HCT116 (cell line): ENCODE measurements at regions not wholly inside any gene's neighbourhood (a gene's known extent, or its start where the extent isn't known, plus 50 kb on each side); places are given as distances from the start of the nearest gene placed in this dataset.

Source experiments
- ATAC-seq: fragments of 200-7000 bp; cut with Tn5 transposase; 2 replicates; pipeline ENCODE4 v1.9.1; 2020; ENCODE audit warnings: mild to moderate bottlenecking, moderate library complexity
- BruUV-seq: library from RNA; stranded (reverse); fragments of 400-500 nt; replicated peaks from 2 replicates; lab custom pipeline; 2021; lab: Mats Ljungman, UMichigan
- CTCF ChIA-PET: fragments of 300-600 bp; sonication (Branson Sonifier 250); formaldehyde crosslinking; loops from one replicate; lab custom pipeline; 2021; ENCODE audit warnings: antibody characterized with exemption; lab: Charles Lee
- POLR2A ChIA-PET: fragments of 300-600, 350-600 bp; sonication (Branson Sonifier 250); formaldehyde crosslinking; loops from one replicate; lab custom pipeline; 2021; ENCODE audit warnings: antibody characterized with exemption; lab: Charles Lee
- RAD21 ChIA-PET, 2 experiments: fragments of 300-600 bp; sonication (Branson Sonifier 250); formaldehyde crosslinking; loops; one replicate each; lab custom pipeline; 2023; ENCODE audit warnings: low total read pairs in 2 of 2; ENCODE audit not compliant: uncharacterized antibody in 2 of 2, unreplicated experiment in 2 of 2, low non-redundant PET in 1 of 2; lab: Charles Lee
- DNase-seq: peaks from one replicate; pipeline ENCODE4 v3.0.0-alpha.2; 2010; ENCODE audit warnings: low read depth, low spot score
- H2AFZ ChIP-seq: fragments of 200-600 bp; shearing (Covaris generic), sonication (generic); 2 replicates; pipeline ENCODE4 v1.6.1; 2017; ENCODE audit warnings: low read depth, mixed run types, mixed read lengths, antibody characterized with exemption, low read length; ENCODE audit not compliant: poor library complexity, severe bottlenecking
- H3K27ac ChIP-seq: 2 replicates; pipeline ENCODE4 v1.5.1; 2012; ENCODE audit warnings: low read depth, low read length
- H3K27me3 ChIP-seq: fragments of 200-600 bp; sonication (generic); 2 replicates; pipeline ENCODE4 v1.6.1; 2016; ENCODE audit warnings: mixed run types, low read length, mixed read lengths; ENCODE audit not compliant: insufficient read depth
- H3K36me3 ChIP-seq, 2 experiments: fragments of 200-500 bp in 1 of 2; fragments of 200-600 bp in 1 of 2; sonication (Bioruptor generic) in 1 of 2; sonication (generic) in 1 of 2; 2 replicates each; pipeline versions ENCODE4 v1.5.1 to v1.6.1; 2014 to 2016; ENCODE audit warnings: low read length in 2 of 2, inconsistent platforms in 1 of 2, mixed read lengths in 1 of 2, mixed run types in 1 of 2; ENCODE audit not compliant: insufficient read depth in 2 of 2, control insufficient read depth in 1 of 2
- H3K4me1 ChIP-seq, 2 experiments: fragments of 200-600 bp in 1 of 2; sonication (generic) in 1 of 2; 2 replicates each; pipeline versions ENCODE4 v1.5.1 to v1.6.1; 2012 to 2017; ENCODE audit warnings: low read length in 2 of 2, inconsistent platforms in 1 of 2, mild to moderate bottlenecking in 1 of 2, mixed read lengths in 1 of 2, mixed run types in 1 of 2, moderate library complexity in 1 of 2; ENCODE audit not compliant: insufficient read depth in 2 of 2, control insufficient read depth in 1 of 2
- H3K4me2 ChIP-seq: fragments of 200-600 bp; sonication (generic); 2 replicates; pipeline ENCODE4 v1.6.1; 2017; ENCODE audit warnings: mixed run types, low read length, mixed read lengths
- H3K4me3 ChIP-seq, 2 experiments: fragments of 200-600 bp in 1 of 2; sonication (generic) in 1 of 2; replicated peaks in 1 of 2; 2 replicates each; pipeline ENCODE4 v1.5.1; 2011 to 2016; ENCODE audit warnings: low read length in 2 of 2, control low read depth in 1 of 2, low read depth in 1 of 2, mild to moderate bottlenecking in 1 of 2, mixed read lengths in 1 of 2, mixed run types in 1 of 2
- H3K79me2 ChIP-seq: fragments of 200-600 bp; sonication (generic); 2 replicates; pipeline ENCODE4 v1.6.1; 2017; ENCODE audit warnings: mild to moderate bottlenecking, mixed run types, low read length, moderate library complexity, mixed read lengths; ENCODE audit not compliant: insufficient read depth
- H3K9ac ChIP-seq: fragments of 200-600 bp; sonication (generic); 2 replicates; pipeline ENCODE4 v1.6.1; 2016; ENCODE audit warnings: low read length, mixed read lengths
- H3K9me2 ChIP-seq: fragments of 200-600 bp; sonication (generic), shearing (Covaris generic); 2 replicates; pipeline ENCODE4 v1.6.1; 2017; ENCODE audit warnings: mixed run types, mild to moderate bottlenecking, moderate library complexity; ENCODE audit not compliant: insufficient read depth
- H3K9me3 ChIP-seq, 2 experiments: fragments of 200-500 bp in 1 of 2; fragments of 200-600 bp in 1 of 2; sonication (Bioruptor generic) in 1 of 2; sonication (generic) in 1 of 2; 2 replicates each; pipeline ENCODE4 v1.6.1; 2014 to 2017; ENCODE audit warnings: low read length in 2 of 2, mixed read lengths in 2 of 2, inconsistent platforms in 1 of 2, low read depth in 1 of 2, mild to moderate bottlenecking in 1 of 2, mixed run types in 1 of 2, moderate library complexity in 1 of 2; ENCODE audit not compliant: control insufficient read depth in 1 of 2, insufficient read depth in 1 of 2
- H4K20me1 ChIP-seq: fragments of 200-600 bp; sonication (generic), shearing (Covaris generic); 2 replicates; pipeline ENCODE4 v1.6.1; 2017; ENCODE audit warnings: mixed run types, mild to moderate bottlenecking, moderate library complexity; ENCODE audit not compliant: insufficient read depth
- EGR1 ChIP-seq: IDR thresholded peaks from 2 replicates; pipeline ENCODE4 v1.6.1; 2012; ENCODE audit warnings: low read depth
- ELF1 ChIP-seq: IDR thresholded peaks from 2 replicates; pipeline ENCODE4 v1.6.1; 2012; ENCODE audit warnings: low read depth, borderline replicate concordance
- POLR2A ChIP-seq: IDR thresholded peaks from 2 replicates; pipeline ENCODE4 v1.7.0; 2011; ENCODE audit warnings: borderline replicate concordance; ENCODE audit not compliant: insufficient read depth, insufficient read length; ENCODE audit errors: extremely low read depth
- RAD21 ChIP-seq: IDR thresholded peaks from 2 replicates; pipeline ENCODE4 v1.6.1; 2012; ENCODE audit warnings: low read depth, mild to moderate bottlenecking
- SRF ChIP-seq: IDR thresholded peaks from 2 replicates; pipeline ENCODE4 v1.6.1; 2012; ENCODE audit warnings: low read depth
- ZFX ChIP-seq: fragments of 450-650 bp; IDR thresholded peaks from 2 replicates; pipeline ENCODE4 v1.6.1; 2017
- intact Hi-C: fragments of 100-400 bp; cut with micrococcal nuclease; formaldehyde crosslinking; loops from 2 replicates; pipeline ENCODE4 v1.10.0; 2022
- TF ChIP-seq, protein P1 (sequence below), 3 experiments: fragments of 200-600 bp in 1 of 3; sonication (generic) in 1 of 3; IDR thresholded peaks in 2 of 3; conservative IDR thresholded peaks in 1 of 3; 2 replicates each; pipeline ENCODE4 v1.5.1; 2012 to 2017; ENCODE audit warnings: low read depth in 2 of 3, low read length in 2 of 3, antibody characterized with exemption in 1 of 3, borderline replicate concordance in 1 of 3, control low read depth in 1 of 3, mild to moderate bottlenecking in 1 of 3, mixed read lengths in 1 of 3, mixed run types in 1 of 3, moderate library complexity in 1 of 3; ENCODE audit not compliant: insufficient read depth in 1 of 3
- TF ChIP-seq, protein P2 (sequence below): IDR thresholded peaks from 2 replicates; pipeline ENCODE4 v1.6.1; 2012

DNA sequence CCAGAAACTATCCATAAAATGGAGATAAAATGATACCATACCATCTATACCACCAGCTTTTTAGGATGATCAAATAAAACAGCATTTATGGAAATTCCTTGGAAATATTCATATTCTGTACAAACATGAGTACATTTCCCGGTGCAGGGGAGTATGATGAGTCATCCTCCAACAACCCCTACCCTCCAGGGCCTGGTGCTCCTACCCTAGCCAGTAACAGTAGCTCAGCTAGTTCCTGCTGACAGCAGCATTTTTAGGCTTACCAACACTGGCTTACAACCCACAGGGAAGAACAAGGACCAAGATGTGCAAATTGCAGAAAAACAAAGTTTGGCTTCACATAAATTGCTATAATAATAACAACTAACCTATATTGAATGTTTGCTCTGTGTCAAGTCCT is 406.2 kb upstream of the CADM1 start (continued):
- TF ChIP-seq POLR2A (no peak), RAD21 (no peak), ELF1 (no peak), ZFX (no peak), EGR1 (no peak)

DNA sequence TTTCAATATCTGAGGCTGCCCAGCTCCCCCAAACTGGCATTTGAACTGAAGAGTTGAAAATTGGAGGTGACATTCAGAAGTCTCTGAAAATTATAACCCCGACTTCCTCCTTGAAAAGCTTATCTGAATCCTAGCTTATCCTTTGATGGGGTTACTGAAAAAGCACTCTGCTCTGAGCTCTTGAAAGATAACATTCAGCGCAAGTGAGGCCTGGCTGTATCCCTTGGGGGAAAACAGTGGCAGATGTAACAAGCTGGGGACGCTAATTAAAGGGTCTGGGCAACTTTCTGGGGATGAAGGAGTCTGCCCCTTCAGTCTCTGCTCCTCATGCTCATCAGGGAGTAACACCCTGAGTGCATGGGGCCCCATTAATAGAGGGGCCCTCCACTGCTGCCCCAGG is 402.0 kb upstream of the CADM1 start:
- TF ChIP-seq SRF = no peak
- TF ChIP-seq, protein P1, sequence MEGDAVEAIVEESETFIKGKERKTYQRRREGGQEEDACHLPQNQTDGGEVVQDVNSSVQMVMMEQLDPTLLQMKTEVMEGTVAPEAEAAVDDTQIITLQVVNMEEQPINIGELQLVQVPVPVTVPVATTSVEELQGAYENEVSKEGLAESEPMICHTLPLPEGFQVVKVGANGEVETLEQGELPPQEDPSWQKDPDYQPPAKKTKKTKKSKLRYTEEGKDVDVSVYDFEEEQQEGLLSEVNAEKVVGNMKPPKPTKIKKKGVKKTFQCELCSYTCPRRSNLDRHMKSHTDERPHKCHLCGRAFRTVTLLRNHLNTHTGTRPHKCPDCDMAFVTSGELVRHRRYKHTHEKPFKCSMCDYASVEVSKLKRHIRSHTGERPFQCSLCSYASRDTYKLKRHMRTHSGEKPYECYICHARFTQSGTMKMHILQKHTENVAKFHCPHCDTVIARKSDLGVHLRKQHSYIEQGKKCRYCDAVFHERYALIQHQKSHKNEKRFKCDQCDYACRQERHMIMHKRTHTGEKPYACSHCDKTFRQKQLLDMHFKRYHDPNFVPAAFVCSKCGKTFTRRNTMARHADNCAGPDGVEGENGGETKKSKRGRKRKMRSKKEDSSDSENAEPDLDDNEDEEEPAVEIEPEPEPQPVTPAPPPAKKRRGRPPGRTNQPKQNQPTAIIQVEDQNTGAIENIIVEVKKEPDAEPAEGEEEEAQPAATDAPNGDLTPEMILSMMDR (IDR thresholded peaks at IDR 0.05 in 2 of 3, conservative IDR thresholded peaks at IDR 0.05 in 1 of 3; ENCODE audit: borderline replicate concordance in 1 of 3, insufficient read depth in 1 of 3, low read depth in 2 of 3, low read length in 2 of 3) = no peak
- TF ChIP-seq, protein P2, sequence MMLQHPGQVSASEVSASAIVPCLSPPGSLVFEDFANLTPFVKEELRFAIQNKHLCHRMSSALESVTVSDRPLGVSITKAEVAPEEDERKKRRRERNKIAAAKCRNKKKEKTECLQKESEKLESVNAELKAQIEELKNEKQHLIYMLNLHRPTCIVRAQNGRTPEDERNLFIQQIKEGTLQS = no peak
- H3K4me1 ChIP-seq = no peaks in the 10 kb centered on the region
- intact Hi-C loops = no loop called here
- no peaks in the 10 kb centered on the region for H3K9me2 ChIP-seq
- RAD21 ChIA-PET = no interaction called here
- BruUV-seq = no TSS peak
- CTCF ChIA-PET = no interaction called here
- POLR2A ChIA-PET = no interaction called here
- H2AFZ ChIP-seq = no peak overlapping the region
- no peak overlapping the region for H3K9ac ChIP-seq
- H3K9me3 ChIP-seq = peaks cover 0 to 3% of the 10 kb centered on the region in 2 experiments; a peak in 2 of 4 replicates
- H4K20me1 ChIP-seq = no peaks in the 10 kb centered on the region
- no peak for DNase-seq
- no peak for ATAC-seq
- no peaks in the 10 kb centered on the region for H3K79me2 ChIP-seq
- H3K27me3 ChIP-seq = no peaks in the 10 kb centered on the region
- no peak overlapping the region for H3K4me3 ChIP-seq
- no peak overlapping the region for H3K4me2 ChIP-seq
- H3K27ac ChIP-seq = no peak overlapping the region
- H3K36me3 ChIP-seq = no peaks in the 10 kb centered on the region
